ENCODE measurements at regions not wholly inside any gene's neighbourhood (a gene's known extent, or its start where the extent isn't known, plus 50 kb on each side); places are given as distances from the start of the nearest gene placed in this dataset.

DNA sequence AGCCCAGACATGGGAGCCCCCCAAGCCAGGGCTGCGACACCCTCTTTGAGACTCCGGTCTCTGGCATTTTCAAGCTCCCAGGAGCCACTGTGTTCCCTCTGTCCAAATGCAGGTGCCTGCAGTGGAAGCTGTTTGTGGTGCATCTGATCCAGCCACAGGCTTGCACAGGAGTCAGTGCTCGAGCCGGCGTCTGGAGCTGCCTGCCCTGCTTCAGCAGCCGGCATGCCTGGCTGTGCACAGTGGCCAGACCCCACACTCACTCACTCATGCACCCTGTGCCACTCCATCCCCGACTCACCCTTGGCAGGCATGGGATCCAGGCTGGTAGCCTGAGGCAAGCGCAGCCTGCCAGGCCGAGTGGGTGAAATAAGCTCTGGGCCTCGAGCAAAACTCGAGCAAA lies 555.0 kb upstream of the CCDC54 start:
- no peak for TF ChIP-seq POLR2A (IDR thresholded peaks at IDR 0.05)
- TF ChIP-seq, protein P1, sequence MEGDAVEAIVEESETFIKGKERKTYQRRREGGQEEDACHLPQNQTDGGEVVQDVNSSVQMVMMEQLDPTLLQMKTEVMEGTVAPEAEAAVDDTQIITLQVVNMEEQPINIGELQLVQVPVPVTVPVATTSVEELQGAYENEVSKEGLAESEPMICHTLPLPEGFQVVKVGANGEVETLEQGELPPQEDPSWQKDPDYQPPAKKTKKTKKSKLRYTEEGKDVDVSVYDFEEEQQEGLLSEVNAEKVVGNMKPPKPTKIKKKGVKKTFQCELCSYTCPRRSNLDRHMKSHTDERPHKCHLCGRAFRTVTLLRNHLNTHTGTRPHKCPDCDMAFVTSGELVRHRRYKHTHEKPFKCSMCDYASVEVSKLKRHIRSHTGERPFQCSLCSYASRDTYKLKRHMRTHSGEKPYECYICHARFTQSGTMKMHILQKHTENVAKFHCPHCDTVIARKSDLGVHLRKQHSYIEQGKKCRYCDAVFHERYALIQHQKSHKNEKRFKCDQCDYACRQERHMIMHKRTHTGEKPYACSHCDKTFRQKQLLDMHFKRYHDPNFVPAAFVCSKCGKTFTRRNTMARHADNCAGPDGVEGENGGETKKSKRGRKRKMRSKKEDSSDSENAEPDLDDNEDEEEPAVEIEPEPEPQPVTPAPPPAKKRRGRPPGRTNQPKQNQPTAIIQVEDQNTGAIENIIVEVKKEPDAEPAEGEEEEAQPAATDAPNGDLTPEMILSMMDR (IDR thresholded peaks at IDR 0.05): no peak

All from upper lobe of left lung (tissue), 4 donors.